Mammary epithelial cell (primary cell): ENCODE measurements at regions not wholly inside any gene's neighbourhood (a gene's known extent, or its start where the extent isn't known, plus 50 kb on each side); places are given as distances from the start of the nearest gene placed in this dataset.

ENCODE experiments used
- EZH2 ChIP-seq: IDR thresholded peaks from 2 replicates; pipeline ENCODE4 v1.6.1; 2012; ENCODE audit warnings: low read length, inconsistent platforms, borderline replicate concordance
- TF ChIP-seq, protein P1 (sequence below), 2 donors: IDR thresholded peaks in 1 of 2; conservative IDR thresholded peaks in 1 of 2; 2 replicates each; pipeline ENCODE4 v1.5.1; 2011 to 2012; ENCODE audit warnings: inconsistent platforms in 2 of 2, low read length in 2 of 2, mild to moderate bottlenecking in 2 of 2, control low read depth in 1 of 2, low read depth in 1 of 2; ENCODE audit not compliant: insufficient read depth in 1 of 2; ENCODE audit errors: extremely low read depth in 1 of 2

DNA sequence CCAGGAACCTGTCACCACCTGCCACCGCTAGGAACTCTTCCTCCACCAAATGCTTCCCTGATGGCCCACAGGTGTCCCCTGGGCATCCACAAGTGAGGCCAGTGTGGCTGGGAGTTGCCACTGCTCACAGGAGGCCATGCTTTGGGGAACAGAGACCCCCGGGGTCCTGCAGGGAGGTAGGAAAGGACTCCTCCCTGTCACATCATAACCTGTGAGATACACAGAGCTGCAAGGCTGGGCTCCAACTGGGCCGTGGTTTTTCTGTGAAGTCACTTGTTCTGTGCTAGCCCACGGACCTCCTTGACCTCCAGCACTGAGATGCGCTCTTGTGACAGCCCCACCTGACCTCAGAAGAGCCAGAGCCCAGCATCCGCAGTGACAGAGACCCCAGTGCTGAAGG lies 311.2 kb downstream of the C16orf95 start:
- TF ChIP-seq, protein P1, sequence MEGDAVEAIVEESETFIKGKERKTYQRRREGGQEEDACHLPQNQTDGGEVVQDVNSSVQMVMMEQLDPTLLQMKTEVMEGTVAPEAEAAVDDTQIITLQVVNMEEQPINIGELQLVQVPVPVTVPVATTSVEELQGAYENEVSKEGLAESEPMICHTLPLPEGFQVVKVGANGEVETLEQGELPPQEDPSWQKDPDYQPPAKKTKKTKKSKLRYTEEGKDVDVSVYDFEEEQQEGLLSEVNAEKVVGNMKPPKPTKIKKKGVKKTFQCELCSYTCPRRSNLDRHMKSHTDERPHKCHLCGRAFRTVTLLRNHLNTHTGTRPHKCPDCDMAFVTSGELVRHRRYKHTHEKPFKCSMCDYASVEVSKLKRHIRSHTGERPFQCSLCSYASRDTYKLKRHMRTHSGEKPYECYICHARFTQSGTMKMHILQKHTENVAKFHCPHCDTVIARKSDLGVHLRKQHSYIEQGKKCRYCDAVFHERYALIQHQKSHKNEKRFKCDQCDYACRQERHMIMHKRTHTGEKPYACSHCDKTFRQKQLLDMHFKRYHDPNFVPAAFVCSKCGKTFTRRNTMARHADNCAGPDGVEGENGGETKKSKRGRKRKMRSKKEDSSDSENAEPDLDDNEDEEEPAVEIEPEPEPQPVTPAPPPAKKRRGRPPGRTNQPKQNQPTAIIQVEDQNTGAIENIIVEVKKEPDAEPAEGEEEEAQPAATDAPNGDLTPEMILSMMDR (conservative IDR thresholded peaks at IDR 0.05 in 1 of 2, IDR thresholded peaks at IDR 0.05 in 1 of 2; ENCODE audit: extremely low read depth in 1 of 2, insufficient read depth in 1 of 2, low read depth in 1 of 2, low read length in 2 of 2): no peak
- TF ChIP-seq EZH2: no peak
